ENCODE measurements at regions not wholly inside any gene's neighbourhood (a gene's known extent, or its start where the extent isn't known, plus 50 kb on each side); places are given as distances from the start of the nearest gene placed in this dataset.

DNA sequence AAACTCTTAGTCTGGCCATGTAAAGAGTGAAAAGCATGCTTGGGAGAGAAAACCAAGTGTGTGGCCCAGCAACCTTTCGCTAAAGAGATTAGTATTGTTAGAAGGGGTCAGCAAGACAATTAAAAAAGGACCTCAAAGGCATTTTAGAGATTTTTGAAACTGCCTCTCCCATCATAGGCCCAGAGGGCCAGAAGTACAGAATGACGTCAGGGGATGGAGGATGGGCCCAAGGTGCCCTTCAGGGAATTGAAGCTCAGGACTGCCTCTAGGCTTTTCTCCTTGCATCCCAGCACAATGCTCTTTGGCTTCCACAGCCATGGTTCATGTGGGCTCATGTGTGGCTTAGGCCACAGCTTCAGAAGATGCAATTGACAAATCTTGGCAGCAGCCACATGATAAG lies 287.0 kb upstream of the COX7C start:
- TF ChIP-seq POLR2A (IDR thresholded peaks at IDR 0.05), result no peak
- TF ChIP-seq, protein P1, sequence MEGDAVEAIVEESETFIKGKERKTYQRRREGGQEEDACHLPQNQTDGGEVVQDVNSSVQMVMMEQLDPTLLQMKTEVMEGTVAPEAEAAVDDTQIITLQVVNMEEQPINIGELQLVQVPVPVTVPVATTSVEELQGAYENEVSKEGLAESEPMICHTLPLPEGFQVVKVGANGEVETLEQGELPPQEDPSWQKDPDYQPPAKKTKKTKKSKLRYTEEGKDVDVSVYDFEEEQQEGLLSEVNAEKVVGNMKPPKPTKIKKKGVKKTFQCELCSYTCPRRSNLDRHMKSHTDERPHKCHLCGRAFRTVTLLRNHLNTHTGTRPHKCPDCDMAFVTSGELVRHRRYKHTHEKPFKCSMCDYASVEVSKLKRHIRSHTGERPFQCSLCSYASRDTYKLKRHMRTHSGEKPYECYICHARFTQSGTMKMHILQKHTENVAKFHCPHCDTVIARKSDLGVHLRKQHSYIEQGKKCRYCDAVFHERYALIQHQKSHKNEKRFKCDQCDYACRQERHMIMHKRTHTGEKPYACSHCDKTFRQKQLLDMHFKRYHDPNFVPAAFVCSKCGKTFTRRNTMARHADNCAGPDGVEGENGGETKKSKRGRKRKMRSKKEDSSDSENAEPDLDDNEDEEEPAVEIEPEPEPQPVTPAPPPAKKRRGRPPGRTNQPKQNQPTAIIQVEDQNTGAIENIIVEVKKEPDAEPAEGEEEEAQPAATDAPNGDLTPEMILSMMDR (IDR thresholded peaks at IDR 0.05), result no peak
